Glutamatergic neuron (in vitro differentiated cells): ENCODE measurements at regions not wholly inside any gene's neighbourhood (a gene's known extent, or its start where the extent isn't known, plus 50 kb on each side); places are given as distances from the start of the nearest gene placed in this dataset.

Experiments used
- DNase-seq: peaks from one replicate; pipeline ENCODE4 v3.0.0; 2022
- H3K27ac Mint-ChIP-seq: one replicate; pipeline ENCODE4 v1.8.0; 2020; ENCODE audit warnings: mild to moderate bottlenecking, mixed read lengths, inconsistent platforms; ENCODE audit not compliant: unreplicated experiment
- H3K27me3 Mint-ChIP-seq: one replicate; pipeline ENCODE4 v1.8.0; 2020; ENCODE audit warnings: mild to moderate bottlenecking, moderate library complexity, mixed read lengths, inconsistent platforms; ENCODE audit not compliant: unreplicated experiment
- H3K36me3 Mint-ChIP-seq: one replicate; pipeline ENCODE4 v1.8.0; 2020; ENCODE audit warnings: mild to moderate bottlenecking, mixed read lengths, inconsistent platforms; ENCODE audit not compliant: unreplicated experiment
- H3K4me1 Mint-ChIP-seq: one replicate; pipeline ENCODE4 v1.8.0; 2020; ENCODE audit warnings: mild to moderate bottlenecking, low read depth, mixed read lengths, inconsistent platforms; ENCODE audit not compliant: unreplicated experiment
- H3K4me3 Mint-ChIP-seq: one replicate; pipeline ENCODE4 v1.8.0; 2020; ENCODE audit warnings: mild to moderate bottlenecking, mixed read lengths, inconsistent platforms; ENCODE audit not compliant: unreplicated experiment
- H3K9me3 Mint-ChIP-seq: one replicate; pipeline ENCODE4 v1.8.0; 2020; ENCODE audit warnings: mild to moderate bottlenecking, moderate library complexity, mixed read lengths, inconsistent platforms; ENCODE audit not compliant: unreplicated experiment
- CTCF ChIP-seq: fragments of 200-600 bp; sonication (generic); IDR thresholded peaks from one replicate; pipeline ENCODE4 v1.5.0; 2021; ENCODE audit not compliant: partially characterized antibody, unreplicated experiment

- Mint-ChIP-seq H3K27ac (peak overlapping the region; percentile 60), H3K4me1 (peaks cover 35% of the 10 kb centered on the region), H3K9me3 (peaks cover 5% of the 10 kb centered on the region), H3K27me3 (peaks cover 2% of the 10 kb centered on the region), H3K4me3 (peak overlapping the region; percentile 37), H3K36me3 (peaks cover 4% of the 10 kb centered on the region)
- TF ChIP-seq CTCF = no peak
- DNase-seq = peak; percentile 43
These were observed 115.9 kb downstream of the RHOU start for GRCh38 chr1:228851193-228851592.

- Mint-ChIP-seq H3K4me1 (peaks cover 35% of the 10 kb centered on the region), H3K27me3 (peaks cover 2% of the 10 kb centered on the region), H3K27ac (peak overlapping the region; percentile 60), H3K4me3 (peak overlapping the region; percentile 37), H3K9me3 (peaks cover 5% of the 10 kb centered on the region), H3K36me3 (peaks cover 4% of the 10 kb centered on the region)
- no peak for TF ChIP-seq CTCF
- DNase-seq = no peak
These were observed 116.3 kb downstream of the RHOU start for GRCh38 chr1:228851618-228852017.

- no peak for TF ChIP-seq CTCF
- Mint-ChIP-seq H3K4me1 (peaks cover 34% of the 10 kb centered on the region), H3K27me3 (peaks cover 2% of the 10 kb centered on the region), H3K9me3 (peaks cover 5% of the 10 kb centered on the region), H3K4me3 (no peak overlapping the region), H3K27ac (peak overlapping the region; percentile 60), H3K36me3 (peaks cover 4% of the 10 kb centered on the region)
- DNase-seq = no peak
These were observed 116.7 kb downstream of the RHOU start for GRCh38 chr1:228852024-228852423.

GRCh38 chr1:228852511-228853088 is 117.3 kb downstream of the RHOU start:
- DNase-seq = no peak
- Mint-ChIP-seq H3K4me1 (peaks cover 32% of the 10 kb centered on the region), H3K36me3 (peaks cover 4% of the 10 kb centered on the region), H3K27me3 (peaks cover 2% of the 10 kb centered on the region), H3K9me3 (peaks cover 4% of the 10 kb centered on the region), H3K27ac (peak overlapping the region; percentile 13), H3K4me3 (peak overlapping the region; percentile 7)
- no peak for TF ChIP-seq CTCF

GRCh38 chr1:228853191-228853590 is 117.9 kb downstream of the RHOU start:
- no peak for TF ChIP-seq CTCF
- no peak overlapping the region for H3K27ac Mint-ChIP-seq
- peaks cover 32% of the 10 kb centered on the region for H3K4me1 Mint-ChIP-seq
- H3K9me3 Mint-ChIP-seq = peaks cover 4% of the 10 kb centered on the region
- H3K36me3 Mint-ChIP-seq = peaks cover 4% of the 10 kb centered on the region
- no peak overlapping the region for H3K4me3 Mint-ChIP-seq
- DNase-seq = no peak
- H3K27me3 Mint-ChIP-seq = peaks cover 2% of the 10 kb centered on the region
